ENCODE measurements at regions not wholly inside any gene's neighbourhood (a gene's known extent, or its start where the extent isn't known, plus 50 kb on each side); places are given as distances from the start of the nearest gene placed in this dataset.

GRCh38 chr4:123827511-123827910 is 430.9 kb downstream of the SPRY1 start:
- Histone ChIP-seq H3K27me3 (ENCODE audit: insufficient read depth) (no peaks in the 10 kb centered on the region), H3K9ac (no peak overlapping the region), H4K20me1 (ENCODE audit: insufficient read depth) (no peaks in the 10 kb centered on the region), H3K4me1 (ENCODE audit: control insufficient read depth in 1 of 2, insufficient read depth in 2 of 2, low read depth in 1 of 2, low read length in 1 of 2) (peaks cover 9 to 29% of the 10 kb centered on the region in 2 experiments), H2AFZ (ENCODE audit: low read depth) (no peak overlapping the region), H3F3A (replicated peaks; ENCODE audit: insufficient read depth) (peaks cover 19% of the 10 kb centered on the region), H3K9me3 (no peaks in the 10 kb centered on the region), H3K36me3 (replicated peaks in 1 of 2; ENCODE audit: control insufficient read depth in 1 of 2, insufficient read depth in 2 of 2, low read length in 1 of 2) (no peaks in the 10 kb centered on the region), H3K27ac (ENCODE audit: low read depth in 2 of 2, low read length in 1 of 2) (peak overlapping the region in 1 of 2 experiments; percentile 62; a peak in 2 of 4 replicates), H3K4me3 (ENCODE audit: low read depth in 2 of 2, low read length in 1 of 2) (no peak overlapping the region), H3K79me2 (ENCODE audit: insufficient read depth) (no peaks in the 10 kb centered on the region), H3K4me2 (no peak overlapping the region), H3K9me2 (no peaks in the 10 kb centered on the region)
- ChIA-PET POLR2A (no interaction called here), CTCF (no interaction called here)
- no peak for DNase-seq
- TF ChIP-seq YY1 (IDR thresholded peaks at IDR 0.05; ENCODE audit: low read depth) (no peak), JUND (IDR thresholded peaks at IDR 0.05) (no peak), ZBTB33 (IDR thresholded peaks at IDR 0.05; ENCODE audit: borderline replicate concordance, low read depth) (no peak), EP300 (IDR thresholded peaks at IDR 0.05; ENCODE audit: borderline replicate concordance in 1 of 2, low read depth in 1 of 2, low read length in 1 of 2) (no peak), IRF3 (IDR thresholded peaks at IDR 0.05; ENCODE audit: low read depth, low read length) (no peak), RAD21 (IDR thresholded peaks at IDR 0.05; ENCODE audit: low read length) (no peak)
- 89% methylated on average over 2 of the region's 2 CpGs for WGBS (ENCODE audit: low lambda C conversion rate)

- peak overlapping the region; percentile 87 to 99 for H3K27ac ChIP-seq (ENCODE audit: low read depth in 2 of 2, low read length in 1 of 2)
- no peaks in the 10 kb centered on the region for H3K79me2 ChIP-seq (ENCODE audit: insufficient read depth)
- H3K4me1 ChIP-seq (ENCODE audit: control insufficient read depth in 1 of 2, insufficient read depth in 2 of 2, low read depth in 1 of 2, low read length in 1 of 2) = peaks cover 11 to 39% of the 10 kb centered on the region in 2 experiments
- H2AFZ ChIP-seq (ENCODE audit: low read depth) = peak overlapping the region; percentile 69; the same call in 1 of the 2 replicates
- H3K36me3 ChIP-seq (replicated peaks in 1 of 2; ENCODE audit: control insufficient read depth in 1 of 2, insufficient read depth in 2 of 2, low read length in 1 of 2) = no peaks in the 10 kb centered on the region
- DNase-seq = peak; percentile 68
- H3K4me3 ChIP-seq (ENCODE audit: low read depth in 2 of 2, low read length in 1 of 2) = no peak overlapping the region
- H3K4me2 ChIP-seq = peak overlapping the region; percentile 68; the same call in 1 of the 2 replicates
- H3K27me3 ChIP-seq (ENCODE audit: insufficient read depth) = no peaks in the 10 kb centered on the region
- H3K9me3 ChIP-seq = peaks cover 4% of the 10 kb centered on the region; the same call in 1 of the 2 replicates
- no peaks in the 10 kb centered on the region for H3K9me2 ChIP-seq
- CTCF ChIA-PET = interaction anchor here (0.6 kb wide), 1 partner anchor 11 kb away, joined by 3 read pairs; no protein-coding TSS in a partner anchor
- POLR2A ChIA-PET = no interaction called here
- peaks cover 39% of the 10 kb centered on the region for H3F3A ChIP-seq (replicated peaks; ENCODE audit: insufficient read depth)
- H3K9ac ChIP-seq = peak overlapping the region; percentile 54; the same call in 1 of the 2 replicates
- no peaks in the 10 kb centered on the region for H4K20me1 ChIP-seq (ENCODE audit: insufficient read depth)
- 63% methylated on average over 6 of the region's 6 CpGs for WGBS (ENCODE audit: low lambda C conversion rate)
- no peak for TF ChIP-seq NFIC (IDR thresholded peaks at IDR 0.05; ENCODE audit: borderline replicate concordance)
- no peak for TF ChIP-seq GABPA (IDR thresholded peaks at IDR 0.05; ENCODE audit: low read depth)
- TF ChIP-seq SMC3 (IDR thresholded peaks at IDR 0.05; ENCODE audit: low read depth, low read length) = no peak
- no peak for TF ChIP-seq REST (IDR thresholded peaks at IDR 0.05; ENCODE audit: low read depth, low read length)
- TF ChIP-seq MXI1 (IDR thresholded peaks at IDR 0.05; ENCODE audit: low read depth, low read length) = peak; percentile 37; the same call in 1 of the 2 replicates
- no peak for TF ChIP-seq ZBTB33 (IDR thresholded peaks at IDR 0.05; ENCODE audit: borderline replicate concordance, low read depth)
- TF ChIP-seq IRF3 (IDR thresholded peaks at IDR 0.05; ENCODE audit: low read depth, low read length) = no peak
- peak; percentile 48; the same call in 1 of the 2 replicates for TF ChIP-seq TCF12 (IDR thresholded peaks at IDR 0.05)
- peak in 1 of 2 experiments; percentile 92; a peak in 2 of 4 replicates for TF ChIP-seq EP300 (IDR thresholded peaks at IDR 0.05; ENCODE audit: borderline replicate concordance in 1 of 2, low read depth in 1 of 2, low read length in 1 of 2)
- TF ChIP-seq NRF1 (IDR thresholded peaks at IDR 0.05; ENCODE audit: low read depth, low read length) = no peak
- TF ChIP-seq EZH2phosphoT487 (IDR thresholded peaks at IDR 0.05; ENCODE audit: borderline replicate concordance, low read depth) = no peak
- TF ChIP-seq POLR2AphosphoS5 (IDR thresholded peaks at IDR 0.05; ENCODE audit: low read depth, low read length) = no peak
These were observed 434.3 kb downstream of the SPRY1 start for GRCh38 chr4:123830930-123831329.

All from SK-N-SH (cell line).